ENCODE measurements at regions not wholly inside any gene's neighbourhood (a gene's known extent, or its start where the extent isn't known, plus 50 kb on each side); places are given as distances from the start of the nearest gene placed in this dataset.

DNA sequence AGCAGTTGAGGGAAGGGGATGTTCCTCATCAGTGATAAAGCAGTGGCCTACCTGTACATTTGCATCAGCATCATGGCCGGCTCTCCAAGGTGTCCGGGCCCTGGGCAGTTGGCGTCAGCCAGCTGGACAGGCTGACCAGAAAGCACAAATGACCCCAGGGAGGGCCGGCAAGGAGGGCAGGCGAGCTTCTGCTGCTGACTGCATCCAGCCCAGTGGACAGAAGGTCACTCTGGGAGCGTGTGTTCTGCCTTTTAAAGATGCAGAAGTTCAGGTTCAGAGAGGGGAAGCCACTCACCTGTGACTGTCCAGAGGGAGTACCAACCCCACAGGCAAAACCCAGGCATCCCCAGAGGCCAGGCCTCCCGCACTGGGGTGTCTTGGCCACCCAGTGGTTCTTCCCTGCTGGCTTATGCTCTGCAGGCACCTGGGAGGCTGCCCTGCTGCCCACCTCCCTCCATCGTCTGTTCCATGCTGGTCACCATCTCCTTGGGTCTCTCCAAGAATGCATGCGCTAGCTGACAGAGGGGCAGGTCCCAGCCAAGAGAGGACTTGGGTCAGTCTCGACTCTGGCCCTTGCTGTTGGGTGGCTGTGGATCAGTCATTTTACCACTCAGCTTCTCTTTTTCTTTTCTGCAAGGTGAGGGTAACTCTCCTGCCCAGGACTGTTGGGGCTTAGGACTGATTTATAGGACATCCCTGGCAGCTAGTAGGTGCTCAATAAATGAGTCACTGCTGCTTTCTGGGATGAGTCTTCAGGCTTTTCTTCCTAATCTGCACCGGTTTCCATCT, 89.9 kb downstream of the INHBB start:
- TF ChIP-seq, protein P1, sequence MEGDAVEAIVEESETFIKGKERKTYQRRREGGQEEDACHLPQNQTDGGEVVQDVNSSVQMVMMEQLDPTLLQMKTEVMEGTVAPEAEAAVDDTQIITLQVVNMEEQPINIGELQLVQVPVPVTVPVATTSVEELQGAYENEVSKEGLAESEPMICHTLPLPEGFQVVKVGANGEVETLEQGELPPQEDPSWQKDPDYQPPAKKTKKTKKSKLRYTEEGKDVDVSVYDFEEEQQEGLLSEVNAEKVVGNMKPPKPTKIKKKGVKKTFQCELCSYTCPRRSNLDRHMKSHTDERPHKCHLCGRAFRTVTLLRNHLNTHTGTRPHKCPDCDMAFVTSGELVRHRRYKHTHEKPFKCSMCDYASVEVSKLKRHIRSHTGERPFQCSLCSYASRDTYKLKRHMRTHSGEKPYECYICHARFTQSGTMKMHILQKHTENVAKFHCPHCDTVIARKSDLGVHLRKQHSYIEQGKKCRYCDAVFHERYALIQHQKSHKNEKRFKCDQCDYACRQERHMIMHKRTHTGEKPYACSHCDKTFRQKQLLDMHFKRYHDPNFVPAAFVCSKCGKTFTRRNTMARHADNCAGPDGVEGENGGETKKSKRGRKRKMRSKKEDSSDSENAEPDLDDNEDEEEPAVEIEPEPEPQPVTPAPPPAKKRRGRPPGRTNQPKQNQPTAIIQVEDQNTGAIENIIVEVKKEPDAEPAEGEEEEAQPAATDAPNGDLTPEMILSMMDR (IDR thresholded peaks at IDR 0.05 in 4 of 5, conservative IDR thresholded peaks at IDR 0.05 in 1 of 5) = no peak
- TF ChIP-seq POLR2A (IDR thresholded peaks at IDR 0.05) = no peak
